Left forelimb (tissue), 1 donor: ENCODE measurements at regions not wholly inside any gene's neighbourhood (a gene's known extent, or its start where the extent isn't known, plus 50 kb on each side); places are given as distances from the start of the nearest gene placed in this dataset.

Experiments used
- DNase-seq: peaks from one replicate; pipeline ENCODE4 v3.0.0-alpha.2; 2018; ENCODE audit warnings: low spot score

GRCh38 chr6:122007339-122007738 is 392.1 kb upstream of the HSF2 start:
- no peak for DNase-seq

GRCh38 chr6:122008101-122008999 is 391.1 kb upstream of the HSF2 start:
- DNase-seq, result no peak

- DNase-seq, result no peak
Measured at GRCh38 chr6:122009000-122009350, 390.5 kb upstream of the HSF2 start.

GRCh38 chr6:122012578-122012977 is 386.9 kb upstream of the HSF2 start:
- DNase-seq, result no peak

GRCh38 chr6:122014961-122015360 is 384.5 kb upstream of the HSF2 start:
- no peak for DNase-seq

- no peak for DNase-seq
Measured at GRCh38 chr6:122020588-122021264, 378.7 kb upstream of the HSF2 start.

- DNase-seq, result no peak
Measured at GRCh38 chr6:122025104-122025503, 374.3 kb upstream of the HSF2 start.

- no peak for DNase-seq
Measured at GRCh38 chr6:122026582-122027369, 372.7 kb upstream of the HSF2 start.

- no peak for DNase-seq
Measured at GRCh38 chr6:122028933-122029522, 370.4 kb upstream of the HSF2 start.

GRCh38 chr6:122033564-122034181 is 365.8 kb upstream of the HSF2 start:
- no peak for DNase-seq

- no peak for DNase-seq
Measured at GRCh38 chr6:122035173-122035572, 364.3 kb upstream of the HSF2 start.

GRCh38 chr6:122040261-122040660 is 359.2 kb upstream of the HSF2 start:
- no peak for DNase-seq

- no peak for DNase-seq
Measured at GRCh38 chr6:122042380-122042779, 357.1 kb upstream of the HSF2 start.

GRCh38 chr6:122042960-122043735 is 356.3 kb upstream of the HSF2 start:
- DNase-seq, result no peak

- no peak for DNase-seq
Measured at GRCh38 chr6:122048570-122048969, 350.9 kb upstream of the HSF2 start.

- no peak for DNase-seq
Measured at GRCh38 chr6:122049341-122049740, 350.1 kb upstream of the HSF2 start.

GRCh38 chr6:122050242-122050755 is 349.2 kb upstream of the HSF2 start:
- no peak for DNase-seq

GRCh38 chr6:122052346-122052900 is 347.0 kb upstream of the HSF2 start:
- no peak for DNase-seq

- no peak for DNase-seq
Measured at GRCh38 chr6:122059918-122060317, 339.5 kb upstream of the HSF2 start.

GRCh38 chr6:122061855-122062254 is 337.6 kb upstream of the HSF2 start:
- no peak for DNase-seq
